Ovary (tissue), 7 donors: ENCODE measurements at regions not wholly inside any gene's neighbourhood (a gene's known extent, or its start where the extent isn't known, plus 50 kb on each side); places are given as distances from the start of the nearest gene placed in this dataset.

Experiments used
- DNase-seq, 5 donors: peaks; one replicate each; pipeline ENCODE4 v3.0.0-alpha.2; 2019 to 2020
- H3K27ac ChIP-seq, 2 donors: fragments of 200-600 bp; one replicate each; pipeline versions ENCODE4 v1.5.1 to v1.8.0; 2019 to 2022
- H3K27me3 ChIP-seq: fragments of 200-600 bp; one replicate; pipeline ENCODE4 v1.8.0; 2022
- H3K36me3 ChIP-seq: fragments of 200-600 bp; sonication (generic); one replicate; pipeline ENCODE4 v1.5.1; 2019
- H3K4me1 ChIP-seq: one replicate; pipeline ENCODE4 v1.8.1; 2013; ENCODE audit warnings: mild to moderate bottlenecking, moderate library complexity; ENCODE audit not compliant: insufficient read depth
- H3K4me3 ChIP-seq: fragments of 200-600 bp; sonication (generic); one replicate; pipeline ENCODE4 v1.5.1; 2017
- H3K9me3 ChIP-seq, 2 donors: fragments of 200-600 bp in 1 of 2; sonication (generic) in 1 of 2; one replicate each; pipeline versions ENCODE4 v1.5.1 to v1.8.1; 2013 to 2019; ENCODE audit warnings: mild to moderate bottlenecking in 1 of 2, moderate library complexity in 1 of 2
- CTCF ChIP-seq, 3 donors: fragments of 450-650 bp in 2 of 3; fragments of 200-600 bp in 1 of 3; IDR thresholded peaks; one replicate each; pipeline versions ENCODE4 v1.5.1 to v1.8.0; 2016 to 2022; ENCODE audit warnings: antibody characterized with exemption in 3 of 3, mild to moderate bottlenecking in 1 of 3
- EP300 ChIP-seq: sonication (generic); formaldehyde crosslinking; IDR thresholded peaks from one replicate; pipeline ENCODE4 v1.6.1; 2017; ENCODE audit warnings: antibody characterized with exemption
- POLR2A ChIP-seq: fragments of 450-650 bp; IDR thresholded peaks from one replicate; pipeline ENCODE4 v1.6.1; 2017; ENCODE audit warnings: antibody characterized with exemption, mild to moderate bottlenecking, moderate library complexity
- WGBS, 3 donors: extraction: QIAGEN DNeasy Blood & Tissue Kit in 1 of 3; methylation state at CpG; one replicate each; pipeline versions ENCODE4 v1.1.5 to v1.1.7; 2013 to 2017; 5-methylcytosine and 5-hydroxymethylcytosine counted together
- intact Hi-C, 4 donors: fragments of 100-400 bp; cut with DNase I; formaldehyde crosslinking; loops; one replicate each; pipeline versions ENCODE4 v1.11.0 to v1.15.1; 2022 to 2023
- donor health status: DM: no; HTN: no; CAD: no; lungs with moderate emphysema.
- donor health status: DM: no; HTN: no; CAD: no.
- donor health status: Bipolar disorder and iron deficiency.
- donor health status: DM: no; HTN: no; CAD: no.
- donor health status: DM: yes; HTN: yes; CAD: no.

- no peak overlapping the region for H3K27ac ChIP-seq
- intact Hi-C loops = loop anchor here in 1 of 4 donors (10.0 kb wide), 1 partner anchor 1934 kb away; no protein-coding TSS in a partner anchor
- no peaks in the 10 kb centered on the region for H3K4me1 ChIP-seq
- H3K9me3 ChIP-seq = no peaks in the 10 kb centered on the region
- H3K27me3 ChIP-seq = no peaks in the 10 kb centered on the region
- no peak overlapping the region for H3K4me3 ChIP-seq
- H3K36me3 ChIP-seq = no peaks in the 10 kb centered on the region
- WGBS, 3 donors = 85 to 87% (median 87%) methylated on average over 29 of the region's 29 CpGs
- peak in 1 of 5 donors; percentile 13 for DNase-seq
- no peak for TF ChIP-seq POLR2A
- no peak for TF ChIP-seq CTCF (IDR thresholded peaks at IDR 0.05)
- TF ChIP-seq EP300 = no peak
These were observed 132.4 kb downstream of the DLL1 start for GRCh38 chr6:170158296-170159021.

- no peaks in the 10 kb centered on the region for H3K36me3 ChIP-seq
- H3K9me3 ChIP-seq = no peaks in the 10 kb centered on the region
- 86 to 94% (median 93%) methylated on average over 28 of the region's 28 CpGs for WGBS, 3 donors
- no peaks in the 10 kb centered on the region for H3K4me1 ChIP-seq
- peak in 1 of 5 donors; percentile 17 for DNase-seq
- TF ChIP-seq POLR2A (no peak), EP300 (no peak), CTCF (IDR thresholded peaks at IDR 0.05) (no peak)
- H3K27me3 ChIP-seq = no peaks in the 10 kb centered on the region
- intact Hi-C loops = loop anchor here in 1 of 4 donors (10.0 kb wide), 1 partner anchor 1933 kb away; no protein-coding TSS in a partner anchor
- no peak overlapping the region for H3K4me3 ChIP-seq
- H3K27ac ChIP-seq = no peak overlapping the region
These were observed 133.2 kb downstream of the DLL1 start for GRCh38 chr6:170157567-170158218.

- H3K4me1 ChIP-seq = no peaks in the 10 kb centered on the region
- H3K9me3 ChIP-seq = no peaks in the 10 kb centered on the region
- H3K27ac ChIP-seq = no peak overlapping the region
- 88 to 94% (median 91%) methylated on average over 30 to 34 of the region's 34 CpGs for WGBS, 3 donors
- no peak overlapping the region for H3K4me3 ChIP-seq
- no peaks in the 10 kb centered on the region for H3K27me3 ChIP-seq
- H3K36me3 ChIP-seq = no peaks in the 10 kb centered on the region
- intact Hi-C loops = loop anchor here in 1 of 4 donors (10.0 kb wide), 1 partner anchor 1932 kb away; no protein-coding TSS in a partner anchor
- DNase-seq = peak in 3 of 5 donors; percentile 5 to 27 (median 16)
- TF ChIP-seq EP300 (no peak), CTCF (IDR thresholded peaks at IDR 0.05) (no peak), POLR2A (no peak)
These were observed 134.2 kb downstream of the DLL1 start for GRCh38 chr6:170156448-170157375.
